ENCODE measurements at regions not wholly inside any gene's neighbourhood (a gene's known extent, or its start where the extent isn't known, plus 50 kb on each side); places are given as distances from the start of the nearest gene placed in this dataset.
A peak's percentile ranks its signal among the peaks of the same experiment; 100 is the strongest.

GRCh38 chr4:38489924-38490639, 173.9 kb upstream of the KLF3 start:
- no peak for DNase-seq

DNA sequence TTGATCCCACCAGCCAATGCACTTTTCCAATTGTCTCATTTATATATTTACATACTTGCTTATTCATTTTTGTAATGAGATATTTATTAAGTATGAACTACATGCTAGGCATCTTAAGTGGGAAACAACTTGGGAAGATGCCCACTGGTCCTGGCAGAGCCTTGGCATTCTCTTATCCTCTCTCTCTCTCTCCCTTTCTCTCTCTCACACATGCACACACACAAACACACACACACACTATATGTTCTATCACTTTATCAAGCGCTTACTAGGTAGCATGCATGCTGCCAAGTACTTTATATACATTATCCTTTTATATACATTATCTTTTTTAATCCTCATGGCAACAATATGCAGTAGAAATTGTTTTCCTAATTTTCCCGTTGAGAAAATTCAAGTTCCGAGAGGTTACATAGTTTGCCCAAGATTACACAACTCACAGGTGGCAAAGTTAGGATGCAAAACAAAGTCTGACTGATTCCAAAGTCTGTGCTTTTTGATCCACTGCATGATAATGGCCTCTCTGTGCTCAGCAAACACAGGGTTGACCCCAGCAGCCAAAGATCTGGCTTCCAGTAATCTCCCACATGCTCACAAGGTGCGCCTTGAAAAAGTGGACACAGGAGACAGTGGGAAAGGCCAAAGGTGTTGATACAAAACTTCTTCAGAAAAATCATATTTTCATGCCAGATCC, 173.1 kb upstream of the KLF3 start:
- DNase-seq: no peak

GRCh38 chr4:38491854-38492478, 172.0 kb upstream of the KLF3 start:
- no peak for DNase-seq

DNA sequence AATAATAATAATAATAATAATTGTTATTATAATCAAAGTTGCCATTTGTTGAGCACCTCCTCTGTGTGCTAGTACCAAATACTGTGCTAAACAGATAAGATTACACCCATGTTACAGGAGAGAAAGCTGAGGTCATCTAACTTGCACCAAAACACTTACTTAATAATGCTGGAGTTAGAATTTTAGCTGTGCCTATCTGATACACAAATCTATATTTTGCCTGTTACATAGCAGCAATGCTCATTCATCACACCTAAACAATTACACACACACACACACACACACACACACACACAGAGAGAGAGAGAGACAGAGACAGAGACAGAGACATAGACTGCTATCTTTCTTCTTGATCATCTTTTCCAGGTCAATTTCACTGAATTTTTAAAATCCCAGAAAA, 170.9 kb upstream of the KLF3 start:
- DNase-seq: no peak

GRCh38 chr4:38495446-38495845, 168.6 kb upstream of the KLF3 start:
- no peak for DNase-seq

DNA sequence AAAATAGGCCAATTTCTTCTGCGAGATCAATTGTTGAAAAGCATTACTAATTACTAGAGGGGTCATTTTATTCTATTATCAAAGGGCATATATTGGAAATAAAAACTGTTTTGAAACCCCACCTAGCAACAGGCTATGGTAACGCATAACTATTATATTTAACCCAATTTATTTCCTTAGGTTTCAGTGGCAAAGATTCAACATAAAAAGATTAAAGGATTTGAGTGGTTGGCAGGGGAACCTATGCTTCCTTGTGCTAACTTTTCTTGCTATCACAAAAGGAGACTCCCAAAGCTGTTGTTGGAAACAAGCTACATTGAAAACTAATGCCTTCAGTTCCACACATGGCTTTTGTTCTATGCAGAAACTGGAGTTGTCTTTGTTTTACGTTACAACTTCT, 166.9 kb upstream of the KLF3 start:
- DNase-seq: no peak

- DNase-seq: no peak
Observed at GRCh38 chr4:38499101-38499500, 164.9 kb upstream of the KLF3 start.

DNA sequence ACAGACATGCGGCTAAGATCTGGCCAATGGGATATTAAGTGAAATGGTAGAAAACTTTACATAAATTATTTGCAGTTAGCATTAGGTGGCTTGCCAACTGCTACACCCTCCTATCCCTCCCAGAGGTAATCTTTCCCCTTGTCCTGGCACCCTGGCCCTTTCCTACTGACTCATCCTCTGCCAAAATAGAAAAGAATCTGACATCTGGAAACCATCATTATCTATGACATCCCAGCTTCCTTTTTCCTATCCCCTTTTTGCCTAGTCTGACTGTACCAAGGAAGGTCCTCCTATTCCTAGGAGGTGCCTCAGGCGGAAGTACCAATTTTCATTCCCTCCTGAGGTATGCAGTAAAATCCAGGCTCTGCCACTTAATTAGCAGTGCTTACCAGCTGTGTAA, 163.6 kb upstream of the KLF3 start:
- DNase-seq: no peak

DNA sequence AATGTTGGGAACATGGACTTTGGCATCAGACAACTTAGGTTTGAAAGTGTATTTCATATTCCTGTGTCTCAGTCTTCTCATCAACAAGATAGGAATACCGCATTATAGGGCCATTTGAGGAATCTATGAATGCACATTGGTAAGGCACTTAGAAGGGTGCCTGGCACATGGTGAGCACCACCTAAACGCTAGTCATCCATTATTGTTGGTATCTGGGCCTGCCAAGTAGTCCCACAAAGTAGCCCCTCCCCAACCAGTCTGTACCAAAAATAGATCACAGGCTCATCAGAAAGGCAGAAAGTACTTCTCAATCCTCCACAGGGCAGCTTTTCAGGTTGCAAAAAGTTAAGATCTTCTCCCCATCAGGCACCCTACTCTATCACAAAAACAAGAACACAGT, 162.3 kb upstream of the KLF3 start:
- DNase-seq: no peak

- no peak for DNase-seq
Observed at GRCh38 chr4:38503689-38504395, 160.2 kb upstream of the KLF3 start.

GRCh38 chr4:38504396-38504715, 159.6 kb upstream of the KLF3 start:
- no peak for DNase-seq

- peak; percentile 38 to 64 for DNase-seq
Observed at GRCh38 chr4:38509551-38509950, 154.4 kb upstream of the KLF3 start.

DNA sequence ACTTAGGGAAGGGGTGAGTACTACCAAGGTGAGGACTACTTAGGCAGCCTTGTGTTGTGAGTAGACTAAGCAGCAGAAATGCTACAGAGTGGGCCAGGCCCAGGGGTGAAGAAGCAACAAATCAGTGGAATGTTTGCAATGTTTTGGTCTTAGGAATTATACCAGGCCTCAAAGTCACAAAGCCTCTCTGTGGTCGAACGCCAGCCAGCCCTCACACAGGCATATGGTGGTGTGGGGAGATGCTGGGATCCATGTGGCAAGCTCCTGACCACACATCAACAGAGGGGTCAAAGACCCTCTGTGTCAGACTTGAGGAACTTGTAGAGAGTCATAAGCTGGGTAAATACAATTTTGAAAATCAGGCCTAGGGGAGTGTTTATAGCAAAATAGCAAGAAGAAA, 153.8 kb upstream of the KLF3 start:
- no peak for DNase-seq

GRCh38 chr4:38511702-38512101, 152.3 kb upstream of the KLF3 start:
- no peak for DNase-seq

DNA sequence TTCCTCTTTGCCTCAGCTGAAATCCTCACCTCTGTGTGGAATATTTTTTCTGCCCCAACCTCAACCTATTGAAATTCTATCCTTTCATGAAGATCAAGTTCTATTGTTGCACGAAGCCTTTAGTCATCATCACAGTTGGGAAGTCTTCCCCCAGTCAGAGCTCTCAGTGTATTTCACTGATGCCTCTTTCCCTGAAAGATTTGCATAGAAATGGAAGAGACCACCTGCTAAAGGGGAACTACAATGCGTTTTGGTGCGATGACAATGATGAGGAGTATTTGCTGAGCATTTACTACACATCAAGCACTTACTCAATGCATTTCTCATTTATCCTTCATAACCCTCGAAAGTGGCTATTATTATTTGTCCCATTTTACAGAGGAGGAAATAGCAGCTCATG, 151.2 kb upstream of the KLF3 start:
- DNase-seq: no peak

GRCh38 chr4:38514465-38515146, 149.4 kb upstream of the KLF3 start:
- no peak for DNase-seq

GRCh38 chr4:38516190-38516589, 147.8 kb upstream of the KLF3 start:
- no peak for DNase-seq

DNA sequence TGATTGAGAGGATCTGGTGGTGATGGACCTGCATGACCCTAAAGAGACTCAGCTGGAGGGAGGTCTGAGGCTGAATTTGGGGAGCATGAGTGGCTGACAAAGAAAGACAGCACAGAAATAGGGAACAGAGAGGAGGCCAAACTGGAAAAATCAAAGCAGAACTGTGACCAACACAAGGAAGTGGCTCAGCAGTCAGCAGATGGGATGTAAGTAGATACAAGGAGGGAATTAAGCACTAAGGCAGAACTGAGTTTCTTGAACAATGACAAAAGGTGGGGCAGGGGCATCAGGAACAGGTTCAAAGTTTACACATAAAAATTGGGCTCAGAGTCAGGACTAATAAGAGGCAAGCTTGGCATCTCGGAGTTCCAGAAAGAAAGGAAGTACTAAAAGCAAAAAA, 144.3 kb upstream of the KLF3 start:
- DNase-seq: no peak

DNA sequence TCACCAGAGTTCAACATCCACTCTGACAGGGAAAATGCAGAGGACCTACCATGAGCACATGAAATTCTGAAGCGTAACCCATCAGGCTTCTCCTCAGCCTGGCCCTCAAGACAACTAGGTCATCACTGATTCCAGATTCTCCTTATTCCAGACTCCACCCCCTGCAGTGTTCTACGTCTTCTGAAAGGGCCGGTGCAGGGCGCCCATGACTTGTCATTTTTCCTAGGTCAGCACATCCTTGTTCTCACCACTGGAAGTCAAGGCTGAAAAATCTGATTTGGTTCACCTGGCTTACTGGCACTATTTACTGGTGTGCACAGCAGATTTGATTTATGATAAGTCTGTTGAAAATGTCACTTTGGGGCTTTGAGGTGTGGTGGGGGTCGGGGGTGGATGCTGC, 140.9 kb upstream of the KLF3 start:
- no peak for DNase-seq

DNA sequence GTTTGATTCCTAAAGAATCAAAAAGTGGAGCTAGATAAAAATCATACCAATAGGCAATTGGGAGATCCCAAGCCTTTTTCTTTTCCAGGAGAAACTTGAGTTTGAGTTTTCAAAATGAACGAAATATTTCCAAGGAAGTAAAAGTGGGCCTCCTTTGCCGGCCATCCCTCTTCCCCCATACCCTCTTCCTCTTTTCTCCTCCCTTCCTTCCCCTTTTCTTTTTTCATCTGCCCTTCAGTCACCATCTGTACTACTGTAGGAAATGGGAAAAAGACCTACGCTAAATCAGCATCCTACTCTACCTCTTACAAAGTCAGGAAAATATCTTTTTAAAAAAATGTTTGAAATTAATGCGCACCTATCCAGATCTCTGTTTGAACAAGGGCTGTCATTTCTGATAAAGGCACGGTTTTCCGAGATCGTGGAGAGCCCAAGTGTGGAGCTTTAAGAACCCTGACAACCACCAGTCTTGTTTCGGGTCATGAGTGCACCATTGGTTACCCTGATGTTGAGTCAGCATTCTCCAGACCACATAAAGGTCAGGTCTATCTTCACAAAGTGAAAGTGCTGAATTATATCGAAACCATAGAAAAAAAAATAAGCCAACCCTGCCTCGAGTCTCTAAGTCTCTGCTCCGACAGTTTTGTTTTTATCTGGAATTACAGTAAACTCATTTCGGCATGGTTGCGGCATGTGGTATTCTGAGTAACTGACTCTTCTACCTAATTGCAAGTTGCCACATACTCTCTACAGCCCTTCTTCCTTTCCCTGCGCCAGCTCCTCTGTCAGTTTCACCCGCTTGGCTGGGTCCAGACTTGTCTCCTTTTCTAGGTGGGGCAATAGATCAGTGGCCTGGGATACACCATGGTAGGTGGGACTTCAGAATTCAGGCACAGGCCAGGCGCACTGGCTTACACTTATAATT, 140.2 kb upstream of the KLF3 start:
- DNase-seq: peak; percentile 36 to 63

GRCh38 chr4:38526412-38526811, 137.6 kb upstream of the KLF3 start:
- no peak for DNase-seq

Measured in CD4-positive, alpha-beta T cell treated with Interleukin-1 beta for 1 hour (primary cell).